C4-2B (cell line): ENCODE measurements at regions not wholly inside any gene's neighbourhood (a gene's known extent, or its start where the extent isn't known, plus 50 kb on each side); places are given as distances from the start of the nearest gene placed in this dataset.

ENCODE experiments used
- ZFX ChIP-seq: fragments of 450-650 bp; IDR thresholded peaks from 2 replicates; pipeline ENCODE4 v1.6.1; 2017
- TF ChIP-seq, protein P1 (sequence below): fragments of 450-650 bp; conservative IDR thresholded peaks from 2 replicates; pipeline ENCODE4 v1.5.1; 2017; ENCODE audit warnings: mild to moderate bottlenecking

DNA sequence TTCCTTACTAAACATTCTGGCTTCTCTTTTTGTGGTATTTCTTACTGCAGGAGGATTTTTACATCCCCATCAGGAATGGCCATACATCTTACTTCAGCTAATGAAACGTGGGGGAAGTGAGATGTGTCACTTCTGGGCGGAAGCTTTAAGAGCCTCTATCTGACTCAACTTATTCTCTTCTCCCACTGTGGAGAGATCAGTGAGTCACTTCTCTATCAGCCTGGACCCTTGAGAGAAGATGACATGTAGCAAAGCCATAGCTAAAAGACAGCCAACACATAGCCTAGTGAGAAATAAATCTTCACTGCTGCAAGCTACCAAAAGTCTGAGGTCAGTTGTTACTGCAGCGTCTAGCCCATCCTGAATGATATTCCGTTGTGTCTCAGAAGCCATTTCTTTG, 1066.7 kb upstream of the RBFOX1 start:
- TF ChIP-seq ZFX = no peak
- TF ChIP-seq, protein P1, sequence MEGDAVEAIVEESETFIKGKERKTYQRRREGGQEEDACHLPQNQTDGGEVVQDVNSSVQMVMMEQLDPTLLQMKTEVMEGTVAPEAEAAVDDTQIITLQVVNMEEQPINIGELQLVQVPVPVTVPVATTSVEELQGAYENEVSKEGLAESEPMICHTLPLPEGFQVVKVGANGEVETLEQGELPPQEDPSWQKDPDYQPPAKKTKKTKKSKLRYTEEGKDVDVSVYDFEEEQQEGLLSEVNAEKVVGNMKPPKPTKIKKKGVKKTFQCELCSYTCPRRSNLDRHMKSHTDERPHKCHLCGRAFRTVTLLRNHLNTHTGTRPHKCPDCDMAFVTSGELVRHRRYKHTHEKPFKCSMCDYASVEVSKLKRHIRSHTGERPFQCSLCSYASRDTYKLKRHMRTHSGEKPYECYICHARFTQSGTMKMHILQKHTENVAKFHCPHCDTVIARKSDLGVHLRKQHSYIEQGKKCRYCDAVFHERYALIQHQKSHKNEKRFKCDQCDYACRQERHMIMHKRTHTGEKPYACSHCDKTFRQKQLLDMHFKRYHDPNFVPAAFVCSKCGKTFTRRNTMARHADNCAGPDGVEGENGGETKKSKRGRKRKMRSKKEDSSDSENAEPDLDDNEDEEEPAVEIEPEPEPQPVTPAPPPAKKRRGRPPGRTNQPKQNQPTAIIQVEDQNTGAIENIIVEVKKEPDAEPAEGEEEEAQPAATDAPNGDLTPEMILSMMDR = no peak
